HepG2 (cell line): ENCODE measurements at regions not wholly inside any gene's neighbourhood (a gene's known extent, or its start where the extent isn't known, plus 50 kb on each side); places are given as distances from the start of the nearest gene placed in this dataset.

Source experiments
- ATAC-seq: fragments of 200-7000 bp; cut with Tn5 transposase; 3 replicates; pipeline ENCODE4 v1.9.1; 2020; ENCODE audit warnings: mild to moderate bottlenecking, moderate library complexity
- BruUV-seq: library from RNA; stranded (reverse); fragments of 400-500 nt; replicated peaks from 2 replicates; lab custom pipeline; 2021; lab: Mats Ljungman, UMichigan
- CTCF ChIA-PET: fragments of 300-600 bp; formaldehyde crosslinking; extraction: SDS; loops from one replicate; lab custom pipeline; 2021; ENCODE audit warnings: low total read pairs, inconsistent platforms, low intra/inter-chr PET ratio; lab: Yijun Ruan, JAX
- POLR2A ChIA-PET: fragments of 350-600 bp; sonication (Branson Sonifier 250); formaldehyde crosslinking; loops from one replicate; lab custom pipeline; 2020; ENCODE audit warnings: antibody characterized with exemption, inconsistent platforms; lab: Yijun Ruan, JAX
- DNase-seq: peaks from one replicate; pipeline ENCODE4 v3.0.0-alpha.2; 2015; ENCODE audit warnings: low spot score
- FAIRE-seq: peaks from 3 replicates; lab custom pipeline; 2011; peaks lifted over from hg19 to GRCh38; lab: Jason Lieb, UNC
- H2AFZ ChIP-seq: one replicate; pipeline ENCODE4 v1.6.1; 2011; ENCODE audit warnings: low read length, inconsistent platforms
- H3K27ac ChIP-seq: fragments of 300-600 bp; 3 replicates; pipeline ENCODE4 v1.8.0; 2011; ENCODE audit warnings: mixed run types, mild to moderate bottlenecking, mixed read lengths, low read length, inconsistent platforms; ENCODE audit not compliant: insufficient read depth; ENCODE audit errors: extremely low read length
- H3K27me3 ChIP-seq, 2 experiments: fragments of 200-600 bp in 1 of 2; 2 replicates in 1 of 2; 3 replicates in 1 of 2; pipeline versions ENCODE4 v1.6.0 to v1.8.0; 2011; ENCODE audit warnings: low read length in 2 of 2, mild to moderate bottlenecking in 2 of 2, moderate library complexity in 2 of 2, inconsistent platforms in 1 of 2; ENCODE audit not compliant: insufficient read depth in 2 of 2, control insufficient read depth in 1 of 2
- H3K36me3 ChIP-seq, 2 experiments: fragments of 200-600 bp in 1 of 2; replicated peaks in 1 of 2; 2 replicates in 1 of 2; 3 replicates in 1 of 2; pipeline versions ENCODE4 v1.5.1 to v1.8.0; 2011; ENCODE audit warnings: low read length in 2 of 2, inconsistent platforms in 1 of 2; ENCODE audit not compliant: insufficient read depth in 2 of 2, control insufficient read depth in 1 of 2
- H3K4me1 ChIP-seq: 2 replicates; pipeline ENCODE4 v1.5.1; 2012; ENCODE audit warnings: low read length, inconsistent platforms; ENCODE audit not compliant: insufficient read depth
- H3K4me2 ChIP-seq: 2 replicates; pipeline ENCODE4 v1.6.0; 2011; ENCODE audit warnings: low read depth, low read length, inconsistent platforms
- H3K4me3 ChIP-seq, 3 experiments: fragments of 200-600 bp in 1 of 3; sonication (generic), shearing (Covaris generic) in 1 of 3; replicated peaks in 1 of 3; 2 replicates each; pipeline ENCODE4 v1.5.1; 2011 to 2016; ENCODE audit warnings: low read length in 3 of 3, inconsistent platforms in 2 of 3, low read depth in 2 of 3, mild to moderate bottlenecking in 2 of 3, control low read depth in 1 of 3, mixed read lengths in 1 of 3; ENCODE audit not compliant: insufficient read depth in 1 of 3
- H3K79me2 ChIP-seq: one replicate; pipeline ENCODE4 v1.6.1; 2011; ENCODE audit warnings: low read length, inconsistent platforms; ENCODE audit not compliant: insufficient read depth
- H3K9ac ChIP-seq: 2 replicates; pipeline ENCODE4 v1.6.0; 2011; ENCODE audit warnings: mild to moderate bottlenecking, low read depth, low read length, inconsistent platforms; ENCODE audit not compliant: insufficient read depth
- H3K9me3 ChIP-seq: 2 replicates; pipeline ENCODE4 v1.5.1; 2012; ENCODE audit warnings: mild to moderate bottlenecking, low read length
- H4K20me1 ChIP-seq: 2 replicates; pipeline ENCODE4 v1.6.0; 2011; ENCODE audit warnings: inconsistent platforms, mild to moderate bottlenecking, low read length, moderate library complexity; ENCODE audit not compliant: insufficient read depth
- CCAR2 ChIP-seq: fragments of 200-400 bp; formaldehyde crosslinking; optimal IDR thresholded peaks from 2 replicates; pipeline ENCODE3; 2018; ENCODE audit warnings: low read depth, mild to moderate bottlenecking, low read length, moderate library complexity
- GFI1 ChIP-seq: sonication (generic); formaldehyde crosslinking; IDR thresholded peaks from 2 replicates; pipeline ENCODE4 v1.5.0; 2020; ENCODE audit warnings: missing genetic modification reagents, mild to moderate bottlenecking, borderline replicate concordance
- IRF1 ChIP-seq: sonication (generic); formaldehyde crosslinking; IDR thresholded peaks from 2 replicates; pipeline ENCODE4 v1.4.0; 2020; ENCODE audit warnings: low read depth, mild to moderate bottlenecking, missing genetic modification reagents
- SIX1 ChIP-seq: sonication (generic); formaldehyde crosslinking; IDR thresholded peaks from 2 replicates; pipeline ENCODE4 v1.4.0; 2020; ENCODE audit warnings: missing genetic modification reagents, borderline replicate concordance
- SNAPC5 ChIP-seq: sonication (generic); formaldehyde crosslinking; IDR thresholded peaks from 2 replicates; pipeline ENCODE4 v1.8.1; 2023; ENCODE audit warnings: mild to moderate bottlenecking, missing genetic modification reagents, borderline replicate concordance
- ZNF354B ChIP-seq: sonication (generic); formaldehyde crosslinking; IDR thresholded peaks from 2 replicates; pipeline ENCODE4 v1.8.0; 2022; ENCODE audit warnings: mild to moderate bottlenecking, missing genetic modification reagents
- ZNF619 ChIP-seq: sonication (generic); formaldehyde crosslinking; IDR thresholded peaks from 2 replicates; pipeline ENCODE4 v1.4.0; 2020; ENCODE audit warnings: mild to moderate bottlenecking, missing genetic modification reagents
- ZNF883 ChIP-seq: sonication (generic); formaldehyde crosslinking; IDR thresholded peaks from 2 replicates; pipeline ENCODE4 v1.5.1; 2020; ENCODE audit warnings: mild to moderate bottlenecking, missing genetic modification reagents; ENCODE audit errors: not compliant biosample characterization
- ZNF891 ChIP-seq: sonication (generic); formaldehyde crosslinking; IDR thresholded peaks from 2 replicates; pipeline ENCODE4 v1.5.0; 2020; ENCODE audit warnings: mild to moderate bottlenecking, missing genetic modification reagents
- WGBS: methylation state at CpG from one replicate; pipeline ENCODE4 v1.1.6; 2017; ENCODE audit warnings: low lambda C conversion rate; 5-methylcytosine and 5-hydroxymethylcytosine counted together
- in situ Hi-C: cut with HindIII; loops from 2 replicates; pipeline ENCODE4 v1.10.0; 2017; ENCODE audit warnings: low pct_unique_long_range_greater_than_20kb; ENCODE audit not compliant: extremely low pct_ligation_motif_present
- intact Hi-C: fragments of 100-400 bp; cut with micrococcal nuclease; formaldehyde crosslinking; loops from one replicate; pipeline ENCODE4 v1.10.0; 2022; ENCODE audit not compliant: unreplicated experiment
- TF ChIP-seq, protein P1 (sequence below), 2 experiments: sonication (generic) in 1 of 2; formaldehyde crosslinking in 1 of 2; IDR thresholded peaks; 2 replicates each; pipeline versions ENCODE4 v1.4.0 to v1.6.1; 2018 to 2020; ENCODE audit warnings: missing genetic modification reagents in 2 of 2, borderline replicate concordance in 1 of 2, low read depth in 1 of 2, mild to moderate bottlenecking in 1 of 2, missing biosample characterization in 1 of 2

GRCh38 chr5:109998726-109999125, 309.0 kb downstream of the MAN2A1 start:
- Histone ChIP-seq H3K9me3 (no peaks in the 10 kb centered on the region), H3K79me2 (no peaks in the 10 kb centered on the region), H3K27me3 (no peaks in the 10 kb centered on the region), H4K20me1 (no peaks in the 10 kb centered on the region), H3K27ac (no peak overlapping the region), H3K4me3 (no peak overlapping the region), H2AFZ (no peak overlapping the region), H3K36me3 (no peaks in the 10 kb centered on the region), H3K9ac (no peak overlapping the region), H3K4me1 (peaks cover 41% of the 10 kb centered on the region), H3K4me2 (no peak overlapping the region)
- ATAC-seq (no peak), FAIRE-seq (no peak), DNase-seq (no peak)
- in situ Hi-C loops, result loop anchor here (10.0 kb wide), 1 partner anchor 94 kb away; no protein-coding TSS in a partner anchor
- intact Hi-C loops, result no loop called here
- BruUV-seq, result no TSS peak
- CTCF ChIA-PET, result no interaction called here
- WGBS, result 37% methylated on average over 2 of the region's 2 CpGs
- TF ChIP-seq ZNF619 (CRISPR knock-in tag), result no peak
- TF ChIP-seq SNAPC5 (CRISPR knock-in tag), result no peak
- TF ChIP-seq SIX1 (CRISPR knock-in tag), result no peak
- no peak for TF ChIP-seq ZNF354B (CRISPR knock-in tag)
- no peak for TF ChIP-seq CCAR2
- no peak for TF ChIP-seq ZNF891 (CRISPR knock-in tag)
- no peak for TF ChIP-seq IRF1 (CRISPR knock-in tag)
- TF ChIP-seq, protein P1, sequence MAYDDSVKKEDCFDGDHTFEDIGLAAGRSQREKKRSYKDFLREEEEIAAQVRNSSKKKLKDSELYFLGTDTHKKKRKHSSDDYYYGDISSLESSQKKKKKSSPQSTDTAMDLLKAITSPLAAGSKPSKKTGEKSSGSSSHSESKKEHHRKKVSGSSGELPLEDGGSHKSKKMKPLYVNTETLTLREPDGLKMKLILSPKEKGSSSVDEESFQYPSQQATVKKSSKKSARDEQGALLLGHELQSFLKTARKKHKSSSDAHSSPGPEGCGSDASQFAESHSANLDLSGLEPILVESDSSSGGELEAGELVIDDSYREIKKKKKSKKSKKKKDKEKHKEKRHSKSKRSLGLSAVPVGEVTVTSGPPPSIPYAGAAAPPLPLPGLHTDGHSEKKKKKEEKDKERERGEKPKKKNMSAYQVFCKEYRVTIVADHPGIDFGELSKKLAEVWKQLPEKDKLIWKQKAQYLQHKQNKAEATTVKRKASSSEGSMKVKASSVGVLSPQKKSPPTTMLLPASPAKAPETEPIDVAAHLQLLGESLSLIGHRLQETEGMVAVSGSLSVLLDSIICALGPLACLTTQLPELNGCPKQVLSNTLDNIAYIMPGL (CRISPR knock-in tag; IDR thresholded peaks at IDR 0.05; ENCODE audit: borderline replicate concordance in 1 of 2, low read depth in 1 of 2), result no peak
- TF ChIP-seq GFI1 (CRISPR knock-in tag), result no peak
- no peak for TF ChIP-seq ZNF883 (CRISPR knock-in tag)
- POLR2A ChIA-PET, result no interaction called here
